Type B pancreatic cell (in vitro differentiated cells): ENCODE measurements at regions not wholly inside any gene's neighbourhood (a gene's known extent, or its start where the extent isn't known, plus 50 kb on each side); places are given as distances from the start of the nearest gene placed in this dataset.
"Not testable (repeated sequence)": the region's sequence is repeated elsewhere in the genome, so short reads cannot be mapped to it uniquely, and the experiment has no call there.

Source experiments
- DNase-seq: peaks from one replicate; pipeline ENCODE4 v3.0.0; 2021; ENCODE audit warnings: mixed read lengths; ENCODE audit not compliant: unreplicated experiment; ENCODE audit errors: extremely low spot score
- H3K27ac Mint-ChIP-seq: 2 replicates; pipeline ENCODE4 v1.8.0; 2021; ENCODE audit warnings: mild to moderate bottlenecking, mixed read lengths
- H3K27me3 Mint-ChIP-seq: 2 replicates; pipeline ENCODE4 v1.8.0; 2021; ENCODE audit warnings: mixed read lengths
- H3K36me3 Mint-ChIP-seq: 2 replicates; pipeline ENCODE4 v1.8.0; 2021; ENCODE audit warnings: mixed read lengths
- H3K4me1 Mint-ChIP-seq: one replicate; pipeline ENCODE4 v1.8.0; 2021; ENCODE audit warnings: mixed read lengths; ENCODE audit not compliant: unreplicated experiment
- H3K4me3 Mint-ChIP-seq: 2 replicates; pipeline ENCODE4 v1.8.0; 2021; ENCODE audit warnings: mild to moderate bottlenecking, mixed read lengths
- H3K9me3 Mint-ChIP-seq: 2 replicates; pipeline ENCODE4 v1.8.0; 2021; ENCODE audit warnings: mixed read lengths
- TF ChIP-seq, protein P1 (sequence below): fragments of 200-600 bp; sonication (generic); conservative IDR thresholded peaks from 2 replicates; pipeline ENCODE4 v1.5.0; 2021; ENCODE audit warnings: antibody characterized with exemption, mild to moderate bottlenecking

DNA sequence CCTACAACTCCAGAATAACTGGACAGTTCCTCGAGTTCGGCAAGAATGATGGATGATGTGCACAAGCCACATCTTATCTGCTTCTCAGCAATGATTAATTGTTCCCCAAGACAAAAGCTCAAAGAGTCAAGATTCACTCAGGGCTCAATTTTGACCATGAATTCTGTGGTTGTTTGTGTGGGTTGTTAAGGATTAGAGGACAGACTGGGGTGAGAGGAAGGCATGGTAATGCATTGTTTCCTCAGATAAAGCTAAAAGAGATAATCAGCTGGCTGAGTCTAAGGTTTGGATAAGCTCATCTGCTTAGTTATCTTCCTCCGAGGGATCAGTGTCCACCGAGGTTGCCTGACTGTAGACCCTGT, 161.0 kb downstream of the CPEB2 start:
- H3K4me3 Mint-ChIP-seq, result no peak overlapping the region
- no peaks in the 10 kb centered on the region for H3K9me3 Mint-ChIP-seq
- no peak overlapping the region for H3K27ac Mint-ChIP-seq
- H3K27me3 Mint-ChIP-seq, result peaks cover 4% of the 10 kb centered on the region
- TF ChIP-seq, protein P1, sequence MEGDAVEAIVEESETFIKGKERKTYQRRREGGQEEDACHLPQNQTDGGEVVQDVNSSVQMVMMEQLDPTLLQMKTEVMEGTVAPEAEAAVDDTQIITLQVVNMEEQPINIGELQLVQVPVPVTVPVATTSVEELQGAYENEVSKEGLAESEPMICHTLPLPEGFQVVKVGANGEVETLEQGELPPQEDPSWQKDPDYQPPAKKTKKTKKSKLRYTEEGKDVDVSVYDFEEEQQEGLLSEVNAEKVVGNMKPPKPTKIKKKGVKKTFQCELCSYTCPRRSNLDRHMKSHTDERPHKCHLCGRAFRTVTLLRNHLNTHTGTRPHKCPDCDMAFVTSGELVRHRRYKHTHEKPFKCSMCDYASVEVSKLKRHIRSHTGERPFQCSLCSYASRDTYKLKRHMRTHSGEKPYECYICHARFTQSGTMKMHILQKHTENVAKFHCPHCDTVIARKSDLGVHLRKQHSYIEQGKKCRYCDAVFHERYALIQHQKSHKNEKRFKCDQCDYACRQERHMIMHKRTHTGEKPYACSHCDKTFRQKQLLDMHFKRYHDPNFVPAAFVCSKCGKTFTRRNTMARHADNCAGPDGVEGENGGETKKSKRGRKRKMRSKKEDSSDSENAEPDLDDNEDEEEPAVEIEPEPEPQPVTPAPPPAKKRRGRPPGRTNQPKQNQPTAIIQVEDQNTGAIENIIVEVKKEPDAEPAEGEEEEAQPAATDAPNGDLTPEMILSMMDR, result no peak
- no peak for DNase-seq
- H3K4me1 Mint-ChIP-seq, result peaks cover 14% of the 10 kb centered on the region
- no peaks in the 10 kb centered on the region for H3K36me3 Mint-ChIP-seq

DNA sequence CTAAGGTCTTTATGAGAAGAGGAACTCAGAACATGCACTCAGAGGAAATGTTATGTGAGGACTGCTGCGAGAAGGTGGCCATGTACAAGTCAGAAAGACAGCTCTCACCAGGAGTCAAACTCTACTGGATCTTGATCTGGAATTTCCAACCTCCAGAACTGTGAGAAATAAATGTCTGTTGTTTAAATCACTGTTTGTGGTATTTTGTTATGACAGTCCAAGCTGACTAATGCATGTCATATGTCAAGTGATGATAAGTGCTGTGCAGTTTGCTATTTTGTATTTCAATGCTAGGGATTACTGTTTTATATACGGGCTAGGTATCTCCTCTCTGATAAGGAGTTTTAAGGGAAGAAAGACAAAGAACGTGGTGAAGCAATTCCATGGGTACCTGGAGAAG, 162.3 kb downstream of the CPEB2 start:
- no peak for DNase-seq
- no peaks in the 10 kb centered on the region for H3K9me3 Mint-ChIP-seq
- TF ChIP-seq, protein P1, result no peak
- peaks cover 14% of the 10 kb centered on the region for H3K4me1 Mint-ChIP-seq
- no peaks in the 10 kb centered on the region for H3K36me3 Mint-ChIP-seq
- peaks cover 4% of the 10 kb centered on the region for H3K27me3 Mint-ChIP-seq
- H3K4me3 Mint-ChIP-seq, result no peak overlapping the region
- no peak overlapping the region for H3K27ac Mint-ChIP-seq

- DNase-seq, result no peak
- Mint-ChIP-seq H3K27me3 (peaks cover 4% of the 10 kb centered on the region), H3K4me1 (peaks cover 3% of the 10 kb centered on the region), H3K9me3 (peaks cover 7% of the 10 kb centered on the region), H3K27ac (no peak overlapping the region), H3K36me3 (no peaks in the 10 kb centered on the region), H3K4me3 (no peak overlapping the region)
- TF ChIP-seq, protein P1, result no peak
These were observed 165.5 kb downstream of the CPEB2 start for GRCh38 chr4:15167743-15168142.

GRCh38 chr4:15168759-15169158, 166.5 kb downstream of the CPEB2 start:
- TF ChIP-seq, protein P1, result no peak
- Mint-ChIP-seq H3K27ac (no peak overlapping the region), H3K4me1 (no peaks in the 10 kb centered on the region), H3K27me3 (peaks cover 4% of the 10 kb centered on the region), H3K4me3 (no peak overlapping the region), H3K36me3 (no peaks in the 10 kb centered on the region), H3K9me3 (peaks cover 11% of the 10 kb centered on the region)
- DNase-seq, result no peak

DNA sequence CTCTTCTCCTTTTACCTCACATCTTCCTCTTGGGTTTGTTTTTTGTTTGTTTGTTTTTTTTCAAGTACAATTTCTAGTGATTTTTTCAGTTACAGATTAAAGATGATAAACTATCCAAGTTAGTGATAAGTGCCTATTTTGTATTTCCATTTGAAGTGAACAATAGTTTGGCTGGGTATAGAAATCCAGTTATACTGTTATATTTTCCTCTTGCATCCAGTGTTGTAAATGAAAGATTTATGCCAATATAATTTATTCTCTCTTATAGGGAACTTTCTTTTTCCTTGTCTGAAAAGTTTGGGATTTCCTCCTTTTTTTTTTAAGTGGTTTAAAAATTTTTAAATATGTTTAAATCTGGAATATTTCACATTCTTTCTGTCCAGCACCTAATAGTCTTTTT, 169.4 kb downstream of the CPEB2 start:
- TF ChIP-seq, protein P1, result no peak
- Mint-ChIP-seq H3K9me3 (peaks cover 11% of the 10 kb centered on the region), H3K27me3 (no peaks in the 10 kb centered on the region), H3K27ac (no peak overlapping the region), H3K4me1 (no peaks in the 10 kb centered on the region), H3K4me3 (no peak overlapping the region), H3K36me3 (no peaks in the 10 kb centered on the region)
- DNase-seq, result no peak

DNA sequence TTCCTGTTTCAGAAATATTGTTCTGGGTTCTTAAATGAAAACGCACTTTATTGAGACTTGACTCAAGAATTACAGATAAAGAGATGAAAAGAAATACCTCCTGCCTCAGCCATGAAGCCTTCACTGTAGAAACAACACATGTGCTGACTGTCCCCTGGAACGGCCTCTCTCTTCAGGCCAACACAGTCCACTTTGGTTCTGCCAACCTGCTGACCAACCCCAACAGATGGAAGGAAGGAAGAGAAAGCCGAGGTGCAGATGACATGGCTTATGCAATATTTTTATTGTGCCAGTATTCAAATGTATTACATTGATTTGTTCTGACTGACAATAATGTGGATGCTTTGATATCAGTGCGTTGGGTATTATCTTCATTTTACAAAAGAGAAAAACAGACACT, 171.0 kb downstream of the CPEB2 start:
- Mint-ChIP-seq H3K9me3 (peaks cover 11% of the 10 kb centered on the region), H3K4me3 (no peak overlapping the region), H3K27me3 (no peaks in the 10 kb centered on the region), H3K27ac (no peak overlapping the region), H3K36me3 (no peaks in the 10 kb centered on the region), H3K4me1 (no peaks in the 10 kb centered on the region)
- no peak for DNase-seq
- TF ChIP-seq, protein P1, result no peak

- H3K36me3 Mint-ChIP-seq, H3K27me3 Mint-ChIP-seq, H3K4me1 Mint-ChIP-seq, DNase-seq, H3K27ac Mint-ChIP-seq, H3K4me3 Mint-ChIP-seq: not testable (repeated sequence)
- peaks cover 11% of the 10 kb centered on the region for H3K9me3 Mint-ChIP-seq
These were observed 171.9 kb downstream of the CPEB2 start for GRCh38 chr4:15174168-15174567.

GRCh38 chr4:15179842-15180241, 177.6 kb downstream of the CPEB2 start:
- H3K36me3 Mint-ChIP-seq, DNase-seq, H3K4me3 Mint-ChIP-seq, H3K27me3 Mint-ChIP-seq, H3K4me1 Mint-ChIP-seq, H3K9me3 Mint-ChIP-seq, H3K27ac Mint-ChIP-seq: not testable (repeated sequence)
